SIG-M5 (cell line): ENCODE measurements at regions not wholly inside any gene's neighbourhood (a gene's known extent, or its start where the extent isn't known, plus 50 kb on each side); places are given as distances from the start of the nearest gene placed in this dataset.

Experiments used
- DNase-seq: peaks from one replicate; lab custom pipeline; 2025; lab: John Stamatoyannopoulos, UW

- DNase-seq = no peak
These were observed 104.8 kb downstream of the SEC61B start for GRCh38 chr9:99326917-99327189.

- DNase-seq = no peak
These were observed 105.6 kb downstream of the SEC61B start for GRCh38 chr9:99327667-99328066.

- DNase-seq = no peak
These were observed 113.2 kb downstream of the SEC61B start for GRCh38 chr9:99335280-99335679.

GRCh38 chr9:99336005-99336404, 113.9 kb downstream of the SEC61B start:
- DNase-seq = no peak

GRCh38 chr9:99336531-99336930, 114.4 kb downstream of the SEC61B start:
- no peak for DNase-seq

- DNase-seq = no peak
These were observed 118.2 kb downstream of the SEC61B start for GRCh38 chr9:99340281-99340680.

- no peak for DNase-seq
These were observed 119.6 kb downstream of the SEC61B start for GRCh38 chr9:99341686-99342085.

GRCh38 chr9:99345451-99345850, 123.4 kb downstream of the SEC61B start:
- DNase-seq = no peak

GRCh38 chr9:99345942-99346341, 123.9 kb downstream of the SEC61B start:
- no peak for DNase-seq

GRCh38 chr9:99347568-99347967, 125.5 kb downstream of the SEC61B start:
- no peak for DNase-seq

GRCh38 chr9:99348289-99348688, 126.2 kb downstream of the SEC61B start:
- DNase-seq = no peak

GRCh38 chr9:99349870-99350269, 127.8 kb downstream of the SEC61B start:
- no peak for DNase-seq

- no peak for DNase-seq
These were observed 128.4 kb downstream of the SEC61B start for GRCh38 chr9:99350461-99350860.

- DNase-seq = no peak
These were observed 129.6 kb downstream of the SEC61B start for GRCh38 chr9:99351647-99352046.

- no peak for DNase-seq
These were observed 130.7 kb downstream of the SEC61B start for GRCh38 chr9:99352826-99353225.

- no peak for DNase-seq
These were observed 131.3 kb downstream of the SEC61B start for GRCh38 chr9:99353408-99353807.

GRCh38 chr9:99354104-99354503, 132.0 kb downstream of the SEC61B start:
- DNase-seq = no peak

GRCh38 chr9:99356512-99356971, 134.5 kb downstream of the SEC61B start:
- DNase-seq = no peak

GRCh38 chr9:99357575-99357974, 135.5 kb downstream of the SEC61B start:
- no peak for DNase-seq

- no peak for DNase-seq
These were observed 136.6 kb downstream of the SEC61B start for GRCh38 chr9:99358668-99359067.

GRCh38 chr9:99359336-99359735, 137.3 kb downstream of the SEC61B start:
- no peak for DNase-seq

GRCh38 chr9:99360026-99360425, 137.9 kb downstream of the SEC61B start:
- no peak for DNase-seq

GRCh38 chr9:99361817-99362216, 139.7 kb downstream of the SEC61B start:
- no peak for DNase-seq

GRCh38 chr9:99362321-99362720, 140.2 kb downstream of the SEC61B start:
- DNase-seq = no peak

- no peak for DNase-seq
These were observed 141.4 kb downstream of the SEC61B start for GRCh38 chr9:99363509-99363908.
